ENCODE measurements at regions not wholly inside any gene's neighbourhood (a gene's known extent, or its start where the extent isn't known, plus 50 kb on each side); places are given as distances from the start of the nearest gene placed in this dataset.

DNA sequence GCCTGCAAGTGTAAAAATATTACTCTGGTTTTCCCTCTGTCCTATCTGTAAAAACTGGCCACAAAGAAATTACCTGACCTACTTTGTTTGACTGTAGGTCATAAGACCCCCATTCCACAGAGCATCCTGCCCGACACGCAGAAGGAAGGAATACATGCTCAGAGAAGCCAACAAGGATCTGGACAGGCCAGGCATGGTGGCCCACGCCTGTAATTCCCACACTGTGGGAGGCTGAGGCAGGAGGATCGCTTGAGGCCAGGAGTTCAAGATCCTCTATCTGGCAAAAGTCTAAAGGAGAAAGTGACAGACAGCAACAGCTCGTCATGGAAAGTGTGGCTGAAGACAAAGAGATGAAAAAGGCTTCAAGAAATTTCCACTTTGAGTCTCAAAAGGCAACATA, 78.2 kb upstream of the RNU2-1 start:
- FAIRE-seq: no peak
- Histone ChIP-seq H3K9me3 (replicated peaks; ENCODE audit: control insufficient read depth, insufficient read depth, low read depth, low read length) (no peaks in the 10 kb centered on the region), H3K4me2 (ENCODE audit: insufficient read depth, low read length) (no peak overlapping the region), H3K4me3 (no peak overlapping the region), H3K79me2 (ENCODE audit: control insufficient read depth, insufficient read depth, low read length) (no peaks in the 10 kb centered on the region), H3K27ac (ENCODE audit: extremely low read depth, low read depth, low read length) (no peak overlapping the region), H3K27me3 (ENCODE audit: control insufficient read depth in 2 of 2, insufficient read depth in 2 of 2, low read length in 2 of 2) (no peaks in the 10 kb centered on the region), H3K36me3 (ENCODE audit: control insufficient read depth, insufficient read depth, low read length) (no peaks in the 10 kb centered on the region), H3K9ac (ENCODE audit: insufficient read depth in 1 of 2, low read depth in 2 of 2, low read length in 2 of 2) (no peak overlapping the region), H2AFZ (ENCODE audit: low read depth, low read length) (no peak overlapping the region), H4K20me1 (replicated peaks; ENCODE audit: control insufficient read depth, insufficient read depth, low read length) (no peaks in the 10 kb centered on the region), H3K4me1 (replicated peaks in 1 of 2; ENCODE audit: control insufficient read depth in 2 of 2, insufficient read depth in 2 of 2, low read length in 2 of 2) (peaks cover 5 to 11% of the 10 kb centered on the region in 2 experiments; a peak in 3 of 5 replicates), H3K9me1 (ENCODE audit: control insufficient read depth, insufficient read depth, low read length) (no peaks in the 10 kb centered on the region)
- ChIA-PET POLR2A (no interaction called here), CTCF (ENCODE audit: low intra/inter-chr PET ratio) (no interaction called here)
- DNase-seq (ENCODE audit: extremely low read depth in 1 of 4, low spot score in 3 of 4): no peak
- no TSS peak for BruUV-seq (replicated peaks)
- no peak for TF ChIP-seq ZNF263 (CRISPR knock-in tag; IDR thresholded peaks at IDR 0.05; ENCODE audit: borderline replicate concordance)
- TF ChIP-seq POLR2B (IDR thresholded peaks at IDR 0.05; ENCODE audit: low read depth, partially characterized antibody): no peak
- TF ChIP-seq RBFOX2 (IDR thresholded peaks at IDR 0.05; ENCODE audit: low read depth, low read length): no peak
- TF ChIP-seq, protein P1, sequence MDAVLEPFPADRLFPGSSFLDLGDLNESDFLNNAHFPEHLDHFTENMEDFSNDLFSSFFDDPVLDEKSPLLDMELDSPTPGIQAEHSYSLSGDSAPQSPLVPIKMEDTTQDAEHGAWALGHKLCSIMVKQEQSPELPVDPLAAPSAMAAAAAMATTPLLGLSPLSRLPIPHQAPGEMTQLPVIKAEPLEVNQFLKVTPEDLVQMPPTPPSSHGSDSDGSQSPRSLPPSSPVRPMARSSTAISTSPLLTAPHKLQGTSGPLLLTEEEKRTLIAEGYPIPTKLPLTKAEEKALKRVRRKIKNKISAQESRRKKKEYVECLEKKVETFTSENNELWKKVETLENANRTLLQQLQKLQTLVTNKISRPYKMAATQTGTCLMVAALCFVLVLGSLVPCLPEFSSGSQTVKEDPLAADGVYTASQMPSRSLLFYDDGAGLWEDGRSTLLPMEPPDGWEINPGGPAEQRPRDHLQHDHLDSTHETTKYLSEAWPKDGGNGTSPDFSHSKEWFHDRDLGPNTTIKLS (IDR thresholded peaks at IDR 0.05; ENCODE audit: borderline replicate concordance, low read depth): no peak
- no peak for TF ChIP-seq U2AF1 (optimal IDR thresholded peaks at IDR 0.05; ENCODE audit: low read depth, low read length)
- no peak for ATAC-seq
- in situ Hi-C loops (cut with MboI) (loop anchor here (10.0 kb wide), 2 partner anchors 217 to 297 kb away; no protein-coding TSS in a partner anchor), intact Hi-C loops (cut with micrococcal nuclease) (no loop called here)
- 59% methylated on average over 5 of the region's 5 CpGs for WGBS (ENCODE audit: insufficient coverage, low coverage, missing lambda C conversion rate)
